HepG2 (cell line): ENCODE measurements at regions not wholly inside any gene's neighbourhood (a gene's known extent, or its start where the extent isn't known, plus 50 kb on each side); places are given as distances from the start of the nearest gene placed in this dataset.

Source experiments
- ATAC-seq: fragments of 200-7000 bp; cut with Tn5 transposase; 3 replicates; pipeline ENCODE4 v1.9.1; 2020; ENCODE audit warnings: mild to moderate bottlenecking, moderate library complexity
- BruUV-seq: library from RNA; stranded (reverse); fragments of 400-500 nt; replicated peaks from 2 replicates; lab custom pipeline; 2021; lab: Mats Ljungman, UMichigan
- CTCF ChIA-PET: fragments of 300-600 bp; formaldehyde crosslinking; extraction: SDS; loops from one replicate; lab custom pipeline; 2021; ENCODE audit warnings: low total read pairs, inconsistent platforms, low intra/inter-chr PET ratio; lab: Yijun Ruan, JAX
- POLR2A ChIA-PET: fragments of 350-600 bp; sonication (Branson Sonifier 250); formaldehyde crosslinking; loops from one replicate; lab custom pipeline; 2020; ENCODE audit warnings: antibody characterized with exemption, inconsistent platforms; lab: Yijun Ruan, JAX
- DNase-seq: peaks from one replicate; pipeline ENCODE4 v3.0.0-alpha.2; 2015; ENCODE audit warnings: low spot score
- FAIRE-seq: peaks from 3 replicates; lab custom pipeline; 2011; peaks lifted over from hg19 to GRCh38; lab: Jason Lieb, UNC
- H2AFZ ChIP-seq: one replicate; pipeline ENCODE4 v1.6.1; 2011; ENCODE audit warnings: low read length, inconsistent platforms
- H3K27ac ChIP-seq: fragments of 300-600 bp; 3 replicates; pipeline ENCODE4 v1.8.0; 2011; ENCODE audit warnings: mixed run types, mild to moderate bottlenecking, mixed read lengths, low read length, inconsistent platforms; ENCODE audit not compliant: insufficient read depth; ENCODE audit errors: extremely low read length
- H3K27me3 ChIP-seq, 2 experiments: fragments of 200-600 bp in 1 of 2; 2 replicates in 1 of 2; 3 replicates in 1 of 2; pipeline versions ENCODE4 v1.6.0 to v1.8.0; 2011; ENCODE audit warnings: low read length in 2 of 2, mild to moderate bottlenecking in 2 of 2, moderate library complexity in 2 of 2, inconsistent platforms in 1 of 2; ENCODE audit not compliant: insufficient read depth in 2 of 2, control insufficient read depth in 1 of 2
- H3K36me3 ChIP-seq, 2 experiments: fragments of 200-600 bp in 1 of 2; replicated peaks in 1 of 2; 2 replicates in 1 of 2; 3 replicates in 1 of 2; pipeline versions ENCODE4 v1.5.1 to v1.8.0; 2011; ENCODE audit warnings: low read length in 2 of 2, inconsistent platforms in 1 of 2; ENCODE audit not compliant: insufficient read depth in 2 of 2, control insufficient read depth in 1 of 2
- H3K4me1 ChIP-seq: 2 replicates; pipeline ENCODE4 v1.5.1; 2012; ENCODE audit warnings: low read length, inconsistent platforms; ENCODE audit not compliant: insufficient read depth
- H3K4me2 ChIP-seq: 2 replicates; pipeline ENCODE4 v1.6.0; 2011; ENCODE audit warnings: low read depth, low read length, inconsistent platforms
- H3K4me3 ChIP-seq, 3 experiments: fragments of 200-600 bp in 1 of 3; sonication (generic), shearing (Covaris generic) in 1 of 3; replicated peaks in 1 of 3; 2 replicates each; pipeline ENCODE4 v1.5.1; 2011 to 2016; ENCODE audit warnings: low read length in 3 of 3, inconsistent platforms in 2 of 3, low read depth in 2 of 3, mild to moderate bottlenecking in 2 of 3, control low read depth in 1 of 3, mixed read lengths in 1 of 3; ENCODE audit not compliant: insufficient read depth in 1 of 3
- H3K79me2 ChIP-seq: one replicate; pipeline ENCODE4 v1.6.1; 2011; ENCODE audit warnings: low read length, inconsistent platforms; ENCODE audit not compliant: insufficient read depth
- H3K9ac ChIP-seq: 2 replicates; pipeline ENCODE4 v1.6.0; 2011; ENCODE audit warnings: mild to moderate bottlenecking, low read depth, low read length, inconsistent platforms; ENCODE audit not compliant: insufficient read depth
- H3K9me3 ChIP-seq: 2 replicates; pipeline ENCODE4 v1.5.1; 2012; ENCODE audit warnings: mild to moderate bottlenecking, low read length
- H4K20me1 ChIP-seq: 2 replicates; pipeline ENCODE4 v1.6.0; 2011; ENCODE audit warnings: inconsistent platforms, mild to moderate bottlenecking, low read length, moderate library complexity; ENCODE audit not compliant: insufficient read depth
- FOXK2 ChIP-seq: fragments of 450-650 bp; IDR thresholded peaks from 2 replicates; pipeline ENCODE4 v1.6.1; 2016
- NONO ChIP-seq, 2 experiments: fragments of 450-650 bp in 1 of 2; sonication (generic) in 1 of 2; formaldehyde crosslinking in 1 of 2; IDR thresholded peaks in 1 of 2; conservative IDR thresholded peaks in 1 of 2; 2 replicates each; pipeline versions ENCODE4 v1.6.1 to v1.8.0; 2017 to 2022; ENCODE audit warnings: mild to moderate bottlenecking in 1 of 2, missing genetic modification reagents in 1 of 2, moderate library complexity in 1 of 2
- ZBTB20 ChIP-seq: sonication (generic); formaldehyde crosslinking; IDR thresholded peaks from 2 replicates; pipeline ENCODE4 v1.8.1; 2023; ENCODE audit warnings: missing genetic modification reagents, low read depth, mild to moderate bottlenecking, borderline replicate concordance
- ZNF292 ChIP-seq: sonication (generic); formaldehyde crosslinking; IDR thresholded peaks from 2 replicates; pipeline ENCODE4 v1.8.1; 2022; ENCODE audit warnings: mild to moderate bottlenecking, low read depth, missing genetic modification reagents, borderline replicate concordance
- ZNF761 ChIP-seq: sonication (generic); formaldehyde crosslinking; conservative IDR thresholded peaks from 2 replicates; pipeline ENCODE4 v1.4.0; 2020; ENCODE audit warnings: mild to moderate bottlenecking, missing genetic modification reagents
- ZUFSP ChIP-seq: sonication (generic); formaldehyde crosslinking; IDR thresholded peaks from 2 replicates; pipeline ENCODE4 v1.9.0; 2021; ENCODE audit warnings: missing genetic modification reagents, mild to moderate bottlenecking, borderline replicate concordance
- WGBS: methylation state at CpG from one replicate; pipeline ENCODE4 v1.1.6; 2017; ENCODE audit warnings: low lambda C conversion rate; 5-methylcytosine and 5-hydroxymethylcytosine counted together
- in situ Hi-C: cut with HindIII; loops from 2 replicates; pipeline ENCODE4 v1.10.0; 2017; ENCODE audit warnings: low pct_unique_long_range_greater_than_20kb; ENCODE audit not compliant: extremely low pct_ligation_motif_present
- intact Hi-C: fragments of 100-400 bp; cut with micrococcal nuclease; formaldehyde crosslinking; loops from one replicate; pipeline ENCODE4 v1.10.0; 2022; ENCODE audit not compliant: unreplicated experiment

GRCh38 chr2:172285010-172285621 lies 142.3 kb upstream of the ITGA6 start (continued):
- TF ChIP-seq ZNF292 (CRISPR knock-in tag), result no peak
- TF ChIP-seq ZBTB20 (CRISPR knock-in tag), result no peak

DNA sequence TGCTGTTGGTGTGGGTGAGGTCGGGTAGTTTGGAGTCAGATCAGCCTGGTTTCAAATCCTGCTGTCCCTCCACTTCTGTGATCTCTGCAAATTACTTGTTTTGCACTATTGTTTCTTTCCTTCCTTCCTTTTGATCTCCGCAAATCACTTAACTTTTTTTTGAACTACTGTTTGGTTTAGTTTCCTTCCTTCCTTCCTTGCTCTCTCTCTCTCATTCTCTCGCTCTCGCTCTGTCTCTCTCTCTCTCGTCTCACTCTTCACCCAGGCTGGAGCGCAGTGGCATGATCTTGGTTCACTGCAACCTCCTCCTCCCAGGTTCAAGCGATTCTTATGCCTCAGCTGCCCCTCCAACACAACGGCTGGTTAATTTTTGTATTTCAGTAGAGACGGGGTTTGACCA lies 141.6 kb upstream of the ITGA6 start:
- Histone ChIP-seq H3K4me3 (no peak overlapping the region), H3K79me2 (no peaks in the 10 kb centered on the region), H3K4me2 (no peak overlapping the region), H4K20me1 (no peaks in the 10 kb centered on the region), H3K9me3 (no peaks in the 10 kb centered on the region), H3K27me3 (0 out of 5 replicates have a peak, but pooled peaks cover 0 to 9% of the 10 kb centered on the region in 2 experiments), H3K9ac (no peak overlapping the region), H3K27ac (no peak overlapping the region), H3K4me1 (no peaks in the 10 kb centered on the region), H2AFZ (no peak overlapping the region), H3K36me3 (no peaks in the 10 kb centered on the region)
- intact Hi-C loops (loop anchor here (10.0 kb wide), 1 partner anchor 179 kb away; no protein-coding TSS in a partner anchor), in situ Hi-C loops (no loop called here)
- no TSS peak for BruUV-seq
- CTCF ChIA-PET, result no interaction called here
- DNase-seq, result no peak
- TF ChIP-seq ZUFSP (CRISPR knock-in tag) (no peak), ZNF761 (CRISPR knock-in tag) (no peak), NONO (IDR thresholded peaks at IDR 0.05) (0 out of 2 replicates have a peak, but pooled peaks have one; percentile 24), NONO (CRISPR knock-in tag; conservative IDR thresholded peaks at IDR 0.05) (no peak), FOXK2 (peak; percentile 7; the same call in 1 of the 2 replicates)
- 41% methylated on average over 9 of the region's 9 CpGs for WGBS
- POLR2A ChIA-PET, result no interaction called here
- ATAC-seq, result no peak
- no peak for FAIRE-seq
